IMR-90 (cell line): ENCODE measurements at regions not wholly inside any gene's neighbourhood (a gene's known extent, or its start where the extent isn't known, plus 50 kb on each side); places are given as distances from the start of the nearest gene placed in this dataset.

Source experiments
- ATAC-seq: fragments of 200-7000 bp; cut with Tn5 transposase; 2 replicates; pipeline ENCODE4 v1.9.1; 2020; ENCODE audit warnings: low read depth, mild to moderate bottlenecking, moderate library complexity
- BruUV-seq: library from RNA; stranded (reverse); fragments of 400-500 nt; replicated peaks from 2 replicates; lab custom pipeline; 2021; lab: Mats Ljungman, UMichigan
- CTCF ChIA-PET: fragments of 300-600 bp; formaldehyde crosslinking; extraction: SDS; loops from one replicate; lab custom pipeline; 2021; ENCODE audit warnings: antibody characterized with exemption; lab: Yijun Ruan, JAX
- POLR2A ChIA-PET: fragments of 300-600 bp; sonication (Branson Sonifier 250); formaldehyde crosslinking; loops from one replicate; lab custom pipeline; 2022; ENCODE audit warnings: antibody characterized with exemption; ENCODE audit not compliant: unreplicated experiment; lab: Charles Lee
- DNase-seq: peaks from one replicate; pipeline ENCODE4 v3.0.0; 2013
- H2AFZ ChIP-seq: replicated peaks from 2 replicates; pipeline ENCODE3; 2013; ENCODE audit warnings: low read length, mild to moderate bottlenecking; ENCODE audit not compliant: poor library complexity
- H2AK5ac ChIP-seq: 2 replicates; pipeline ENCODE4 v1.6.1; 2013; ENCODE audit warnings: low read depth, low read length, inconsistent platforms
- H2AK9ac ChIP-seq: replicated peaks from 2 replicates; pipeline ENCODE3; 2013; ENCODE audit warnings: mild to moderate bottlenecking, low read depth, low read length, moderate library complexity; ENCODE audit not compliant: poor library complexity
- H2BK120ac ChIP-seq: 2 replicates; pipeline ENCODE4 v1.6.1; 2013; ENCODE audit warnings: low read depth, low read length, inconsistent platforms
- H2BK15ac ChIP-seq: 3 replicates; pipeline ENCODE4 v1.6.1; 2013; ENCODE audit warnings: low read depth, low read length, inconsistent platforms
- H2BK20ac ChIP-seq: 2 replicates; pipeline ENCODE4 v1.6.1; 2013; ENCODE audit warnings: low read depth, mild to moderate bottlenecking, inconsistent platforms, low read length, moderate library complexity
- H2BK5ac ChIP-seq: 2 replicates; pipeline ENCODE4 v1.6.1; 2013; ENCODE audit warnings: mild to moderate bottlenecking, low read depth, low read length, inconsistent platforms; ENCODE audit not compliant: poor library complexity, severe bottlenecking
- H3K14ac ChIP-seq: replicated peaks from 2 replicates; pipeline ENCODE4 v1.6.1; 2013; ENCODE audit warnings: low read depth, low read length, inconsistent platforms
- H3K18ac ChIP-seq: 2 replicates; pipeline ENCODE4 v1.6.1; 2013; ENCODE audit warnings: low read depth, low read length, control low read depth
- H3K23ac ChIP-seq: 2 replicates; pipeline ENCODE4 v1.6.1; 2013; ENCODE audit warnings: low read depth, low read length, inconsistent platforms
- H3K27ac ChIP-seq: 2 replicates; pipeline ENCODE4 v1.5.1; 2013; ENCODE audit warnings: mild to moderate bottlenecking, control low read depth, low read length; ENCODE audit not compliant: insufficient read depth
- H3K27me3 ChIP-seq: 2 replicates; pipeline ENCODE4 v1.6.1; 2013; ENCODE audit warnings: low read length; ENCODE audit not compliant: control insufficient read depth, insufficient read depth
- H3K36me3 ChIP-seq: 2 replicates; pipeline ENCODE4 v1.6.1; 2013; ENCODE audit warnings: low read length, mixed read lengths; ENCODE audit not compliant: control insufficient read depth, insufficient read depth
- H3K4ac ChIP-seq: 2 replicates; pipeline ENCODE4 v1.6.1; 2013; ENCODE audit warnings: low read depth, low read length, inconsistent platforms
- H3K4me1 ChIP-seq: 2 replicates; pipeline ENCODE4 v1.6.1; 2013; ENCODE audit warnings: low read length, mixed read lengths; ENCODE audit not compliant: control insufficient read depth, insufficient read depth
- H3K4me2 ChIP-seq: 2 replicates; pipeline ENCODE4 v1.6.1; 2013; ENCODE audit warnings: low read depth, mild to moderate bottlenecking, control low read depth, low read length, moderate library complexity
- H3K4me3 ChIP-seq: 2 replicates; pipeline ENCODE4 v1.5.1; 2013; ENCODE audit warnings: low read depth, mild to moderate bottlenecking, control low read depth, low read length, moderate library complexity; ENCODE audit not compliant: insufficient read depth
- H3K56ac ChIP-seq: 2 replicates; pipeline ENCODE4 v1.6.1; 2013; ENCODE audit warnings: low read length, inconsistent platforms; ENCODE audit not compliant: insufficient read depth; ENCODE audit errors: extremely low read depth
- H3K79me1 ChIP-seq, 2 experiments: 2 replicates each; pipeline ENCODE4 v1.6.1; 2013; ENCODE audit warnings: low read length in 2 of 2, inconsistent platforms in 1 of 2, low read depth in 1 of 2
- H3K9ac ChIP-seq: 2 replicates; pipeline ENCODE4 v1.6.1; 2013; ENCODE audit warnings: low read depth, low read length, control low read depth
- H3K9me1 ChIP-seq: 2 replicates; pipeline ENCODE4 v1.6.1; 2013; ENCODE audit warnings: low read length, inconsistent platforms; ENCODE audit not compliant: insufficient read depth
- H3K9me3 ChIP-seq: 2 replicates; pipeline ENCODE4 v1.6.1; 2013; ENCODE audit warnings: low read length; ENCODE audit not compliant: control insufficient read depth, insufficient read depth
- H4K20me1 ChIP-seq: 2 replicates; pipeline ENCODE4 v1.6.1; 2013; ENCODE audit warnings: low read length, inconsistent platforms; ENCODE audit not compliant: insufficient read depth
- H4K5ac ChIP-seq: 2 replicates; pipeline ENCODE4 v1.6.1; 2013; ENCODE audit warnings: mild to moderate bottlenecking, low read depth, low read length, control low read depth
- H4K8ac ChIP-seq, 2 experiments: 2 replicates each; pipeline ENCODE4 v1.6.1; 2013; ENCODE audit warnings: low read depth in 2 of 2, low read length in 2 of 2, control low read depth in 1 of 2, inconsistent platforms in 1 of 2
- H4K91ac ChIP-seq: 2 replicates; pipeline ENCODE4 v1.6.1; 2013; ENCODE audit warnings: low read depth, low read length, inconsistent platforms; ENCODE audit not compliant: insufficient read depth
- POLR2A ChIP-seq: IDR thresholded peaks from 2 replicates; pipeline ENCODE4 v1.6.1; 2012; ENCODE audit warnings: mild to moderate bottlenecking, low read depth, low read length
- RCOR1 ChIP-seq: IDR thresholded peaks from 2 replicates; pipeline ENCODE4 v1.6.1; 2012; ENCODE audit warnings: mild to moderate bottlenecking, low read length, improper control_type of control experiment; ENCODE audit not compliant: insufficient replicate concordance
- USF2 ChIP-seq: fragments of 150-350 bp; IDR thresholded peaks from 2 replicates; pipeline ENCODE4 v1.6.1; 2017; ENCODE audit warnings: mild to moderate bottlenecking, antibody characterized with exemption, low read length, low read depth
- WGBS, 2 experiments: methylation state at CpG; one replicate each; pipeline versions ENCODE4 v1.1.5 to v1.1.7; 2013; ENCODE audit warnings: missing lambda C conversion rate in 2 of 2; ENCODE audit not compliant: insufficient read length in 1 of 2; ENCODE audit errors: extremely low coverage in 2 of 2; 5-methylcytosine and 5-hydroxymethylcytosine counted together
- dilution Hi-C: fragments of 300-500 bp; cut with HindIII; formaldehyde crosslinking; loops from one replicate; pipeline ENCODE4 v1.14.3; 2018; ENCODE audit warnings: low sequenced_read_pairs; ENCODE audit not compliant: unreplicated experiment
- in situ Hi-C: fragments of 300-500 bp; cut with MboI; formaldehyde crosslinking; loops from 3 replicates; pipeline ENCODE4 v1.14.3; 2019; ENCODE audit warnings: low sequenced_read_pairs, inconsistent platforms, mixed read lengths
- intact Hi-C: fragments of 100-400 bp; cut with micrococcal nuclease; formaldehyde crosslinking; loops from 2 replicates; pipeline ENCODE4 v1.10.0; 2022

DNA sequence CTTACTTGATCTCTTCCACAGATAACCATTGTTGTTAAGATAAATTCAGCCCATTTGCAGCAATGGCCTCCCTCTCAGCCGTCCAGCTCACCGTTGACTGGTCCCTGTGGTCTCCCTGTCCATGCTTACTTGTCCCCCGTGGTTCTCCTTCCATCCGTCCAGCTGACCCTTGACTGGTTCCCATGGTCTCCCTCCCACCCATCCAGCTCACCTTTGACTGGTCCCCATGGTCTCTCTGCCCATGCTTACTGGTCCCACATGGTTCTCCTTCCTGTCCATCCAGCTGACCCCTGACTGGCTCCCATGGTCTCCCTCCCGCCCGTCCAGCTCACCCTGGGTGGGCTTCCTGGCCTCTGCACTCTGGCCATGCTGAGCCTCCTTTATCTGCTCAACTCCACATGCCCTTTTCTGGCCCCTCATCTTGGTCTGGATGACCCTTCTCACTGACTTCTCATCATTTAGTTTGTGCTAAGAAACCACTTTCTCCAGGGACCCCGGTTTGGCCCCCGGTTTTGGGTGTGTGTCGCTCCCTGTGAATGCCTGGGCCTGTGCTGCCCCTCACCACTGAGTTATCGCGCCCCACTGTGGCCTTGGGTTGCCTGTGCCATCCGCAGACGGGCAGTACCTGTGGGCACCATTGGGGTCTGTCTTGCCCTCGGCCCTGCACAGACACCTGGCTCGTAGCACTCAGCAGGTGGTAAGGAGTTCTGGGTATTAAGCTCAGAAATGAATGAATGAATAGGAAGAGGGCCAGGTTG lies 146.4 kb downstream of the ERMARD start:
- Histone ChIP-seq H4K8ac (no peak overlapping the region), H2BK20ac (no peak overlapping the region), H2BK15ac (no peak overlapping the region), H3K79me1 (no peaks in the 10 kb centered on the region), H3K18ac (no peak overlapping the region), H3K14ac (no peak overlapping the region), H4K91ac (no peak overlapping the region), H3K56ac (no peak overlapping the region), H4K5ac (no peak overlapping the region), H2BK120ac (no peak overlapping the region), H3K27me3 (no peaks in the 10 kb centered on the region), H4K20me1 (no peaks in the 10 kb centered on the region), H3K4me2 (no peak overlapping the region), H3K9ac (no peak overlapping the region), H2AK9ac (no peak overlapping the region), H3K9me3 (peaks cover 39% of the 10 kb centered on the region), H3K9me1 (no peaks in the 10 kb centered on the region), H3K27ac (no peak overlapping the region), H3K4ac (no peak overlapping the region), H3K4me3 (no peak overlapping the region), H3K23ac (no peak overlapping the region), H2BK5ac (no peak overlapping the region), H2AK5ac (no peak overlapping the region), H2AFZ (no peak overlapping the region), H3K36me3 (no peaks in the 10 kb centered on the region), H3K4me1 (no peaks in the 10 kb centered on the region)
- intact Hi-C loops (no loop called here), in situ Hi-C loops (no loop called here), dilution Hi-C loops (no loop called here)
- no peak for TF ChIP-seq USF2
- no peak for TF ChIP-seq RCOR1
- no peak for TF ChIP-seq POLR2A
- BruUV-seq = no TSS peak
- ATAC-seq = no peak
- ChIA-PET POLR2A (no interaction called here), CTCF (no interaction called here)
- no peak for DNase-seq
- WGBS, 2 experiments = 56% methylated on average over 8 of the region's 15 CpGs; no CpG with 5 or more reads in 1 of the 2 experiments
